GM18870 (cell line): ENCODE measurements at regions not wholly inside any gene's neighbourhood (a gene's known extent, or its start where the extent isn't known, plus 50 kb on each side); places are given as distances from the start of the nearest gene placed in this dataset.

Source experiments
- ATAC-seq: cut with Tn5 transposase; IDR thresholded peaks from one replicate; pipeline ENCODE4 v1.9.1; 2021; ENCODE audit warnings: moderate library complexity; ENCODE audit not compliant: unreplicated experiment

GRCh38 chr5:11962122-11962521, 57.9 kb upstream of the CTNND2 start:
- no peak for ATAC-seq

- no peak for ATAC-seq
Measured at GRCh38 chr5:11958321-11958720, 54.1 kb upstream of the CTNND2 start.

GRCh38 chr5:11955331-11955730, 51.1 kb upstream of the CTNND2 start:
- ATAC-seq, result no peak
